ENCODE measurements at regions not wholly inside any gene's neighbourhood (a gene's known extent, or its start where the extent isn't known, plus 50 kb on each side); places are given as distances from the start of the nearest gene placed in this dataset.

GRCh38 chr2:103208916-103209315, 447.1 kb downstream of the TMEM182 start:
- Mint-ChIP-seq H3K27me3 (ENCODE audit: unreplicated experiment) (no peaks in the 10 kb centered on the region), H3K4me3 (ENCODE audit: unreplicated experiment) (no peak overlapping the region), H3K9me3 (ENCODE audit: unreplicated experiment) (no peaks in the 10 kb centered on the region), H3K27ac (ENCODE audit: unreplicated experiment) (no peak overlapping the region), H3K36me3 (ENCODE audit: low read depth, unreplicated experiment) (no peaks in the 10 kb centered on the region), H3K4me1 (ENCODE audit: unreplicated experiment) (no peaks in the 10 kb centered on the region)
- TF ChIP-seq CTCF (IDR thresholded peaks at IDR 0.05; ENCODE audit: unreplicated experiment) = no peak
- DNase-seq (ENCODE audit: low spot score) = no peak

DNA sequence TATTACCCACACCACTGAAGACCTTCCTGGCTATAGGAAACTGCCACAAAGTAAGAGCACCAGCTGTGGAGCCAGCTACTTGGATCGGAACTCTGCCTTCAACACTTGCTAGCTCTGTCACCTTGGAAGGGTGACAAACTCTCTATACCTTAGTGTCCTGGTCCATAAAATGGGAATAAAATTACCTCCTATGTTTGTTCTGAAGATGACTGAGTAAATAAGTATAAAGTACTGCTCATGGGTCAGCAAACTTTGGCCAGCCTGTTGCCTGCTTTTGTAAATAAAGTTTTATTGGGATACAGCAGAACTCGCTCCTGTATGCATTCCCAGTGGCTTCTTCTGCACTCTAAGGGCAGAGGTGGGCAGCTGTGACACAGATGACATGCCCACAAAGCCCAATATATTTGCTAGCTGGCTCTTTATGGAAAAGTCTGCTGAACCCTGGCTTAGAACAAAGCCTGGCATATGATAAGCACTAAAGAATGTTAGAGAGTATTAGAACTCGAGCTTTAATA, 451.3 kb downstream of the TMEM182 start:
- no peak for DNase-seq (ENCODE audit: low spot score)
- Mint-ChIP-seq H3K4me3 (ENCODE audit: unreplicated experiment) (no peak overlapping the region), H3K36me3 (ENCODE audit: low read depth, unreplicated experiment) (no peaks in the 10 kb centered on the region), H3K9me3 (ENCODE audit: unreplicated experiment) (no peaks in the 10 kb centered on the region), H3K27me3 (ENCODE audit: unreplicated experiment) (no peaks in the 10 kb centered on the region), H3K27ac (ENCODE audit: unreplicated experiment) (no peak overlapping the region), H3K4me1 (ENCODE audit: unreplicated experiment) (no peaks in the 10 kb centered on the region)
- TF ChIP-seq CTCF (IDR thresholded peaks at IDR 0.05; ENCODE audit: unreplicated experiment) = no peak

- Mint-ChIP-seq H3K36me3 (ENCODE audit: low read depth, unreplicated experiment) (no peaks in the 10 kb centered on the region), H3K9me3 (ENCODE audit: unreplicated experiment) (no peaks in the 10 kb centered on the region), H3K27me3 (ENCODE audit: unreplicated experiment) (peaks cover 3% of the 10 kb centered on the region), H3K27ac (ENCODE audit: unreplicated experiment) (no peak overlapping the region), H3K4me3 (ENCODE audit: unreplicated experiment) (no peak overlapping the region), H3K4me1 (ENCODE audit: unreplicated experiment) (no peaks in the 10 kb centered on the region)
- no peak for TF ChIP-seq CTCF (IDR thresholded peaks at IDR 0.05; ENCODE audit: unreplicated experiment)
- no peak for DNase-seq (ENCODE audit: low spot score)
These were observed 456.7 kb downstream of the TMEM182 start for GRCh38 chr2:103218516-103218915.

- Mint-ChIP-seq H3K4me1 (ENCODE audit: unreplicated experiment) (no peaks in the 10 kb centered on the region), H3K36me3 (ENCODE audit: low read depth, unreplicated experiment) (no peaks in the 10 kb centered on the region), H3K9me3 (ENCODE audit: unreplicated experiment) (no peaks in the 10 kb centered on the region), H3K4me3 (ENCODE audit: unreplicated experiment) (no peak overlapping the region), H3K27me3 (ENCODE audit: unreplicated experiment) (peaks cover 3% of the 10 kb centered on the region), H3K27ac (ENCODE audit: unreplicated experiment) (no peak overlapping the region)
- TF ChIP-seq CTCF (IDR thresholded peaks at IDR 0.05; ENCODE audit: unreplicated experiment) = no peak
- DNase-seq (ENCODE audit: low spot score) = no peak
These were observed 457.6 kb downstream of the TMEM182 start for GRCh38 chr2:103219398-103219797.

DNA sequence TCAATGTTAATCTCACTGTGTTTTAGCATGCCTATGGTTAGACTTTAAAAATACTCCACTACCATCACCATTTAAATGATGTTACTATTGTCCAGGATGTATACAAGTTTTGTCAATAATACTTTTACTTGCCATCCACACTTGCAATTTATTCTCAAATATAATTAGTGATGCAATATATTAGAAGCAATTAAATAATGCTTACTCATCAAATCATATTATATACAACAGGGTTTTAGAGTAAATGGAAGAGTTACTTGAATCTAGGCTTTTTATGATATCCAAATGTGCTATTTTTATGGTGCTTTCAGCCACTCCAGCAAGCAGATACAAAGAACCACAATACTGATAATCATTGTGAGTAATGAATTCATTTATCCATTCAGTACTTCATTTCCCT, 461.1 kb downstream of the TMEM182 start:
- no peak overlapping the region for H3K27ac Mint-ChIP-seq (ENCODE audit: unreplicated experiment)
- H3K36me3 Mint-ChIP-seq (ENCODE audit: low read depth, unreplicated experiment) = no peaks in the 10 kb centered on the region
- H3K4me3 Mint-ChIP-seq (ENCODE audit: unreplicated experiment) = no peak overlapping the region
- no peaks in the 10 kb centered on the region for H3K9me3 Mint-ChIP-seq (ENCODE audit: unreplicated experiment)
- H3K4me1 Mint-ChIP-seq (ENCODE audit: unreplicated experiment) = no peaks in the 10 kb centered on the region
- H3K27me3 Mint-ChIP-seq (ENCODE audit: unreplicated experiment) = peaks cover 3% of the 10 kb centered on the region
- no peak for DNase-seq (ENCODE audit: low spot score)
- no peak for TF ChIP-seq CTCF (IDR thresholded peaks at IDR 0.05; ENCODE audit: unreplicated experiment)
